Tibial nerve (tissue), 4 donors: ENCODE measurements at regions not wholly inside any gene's neighbourhood (a gene's known extent, or its start where the extent isn't known, plus 50 kb on each side); places are given as distances from the start of the nearest gene placed in this dataset.
"Not testable (repeated sequence)": the region's sequence is repeated elsewhere in the genome, so short reads cannot be mapped to it uniquely, and the experiment has no call there.

ENCODE experiments used
- EP300 ChIP-seq, 2 donors: sonication (generic); formaldehyde crosslinking; IDR thresholded peaks; one replicate each; pipeline ENCODE4 v1.6.1; 2017; ENCODE audit warnings: antibody characterized with exemption in 2 of 2, mild to moderate bottlenecking in 1 of 2
- POLR2A ChIP-seq, 2 donors: fragments of 450-650 bp; IDR thresholded peaks; one replicate each; pipeline ENCODE4 v1.6.1; 2017; ENCODE audit warnings: antibody characterized with exemption in 2 of 2, mild to moderate bottlenecking in 2 of 2, moderate library complexity in 2 of 2
- TF ChIP-seq, protein P1 (sequence below), 5 experiments: fragments of 200-600 bp in 3 of 5; fragments of 450-650 bp in 2 of 5; sonication (generic) in 3 of 5; IDR thresholded peaks; one replicate each; pipeline ENCODE4 v1.5.1; 2016 to 2019; ENCODE audit warnings: antibody characterized with exemption in 5 of 5, mild to moderate bottlenecking in 3 of 5, moderate library complexity in 2 of 5

DNA sequence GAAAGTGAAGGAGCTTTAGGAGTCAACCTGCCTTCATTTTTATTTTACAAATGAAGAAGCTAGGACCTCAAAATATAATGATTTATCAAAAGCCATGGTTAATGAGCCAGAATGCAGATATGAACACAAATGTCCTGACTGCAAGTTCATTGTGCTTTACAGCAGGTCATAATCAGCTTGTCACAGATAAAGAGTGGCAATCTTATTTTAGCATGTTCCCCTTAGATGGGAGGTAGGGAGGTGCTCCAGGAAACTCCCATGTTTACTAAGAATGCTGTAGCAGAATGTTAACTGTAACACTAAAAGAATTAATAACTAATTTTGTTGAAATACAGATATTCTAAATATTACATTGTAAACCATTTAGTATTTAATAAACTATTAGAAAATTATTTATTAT lies 165.0 kb upstream of the FOLH1 start:
- TF ChIP-seq, protein P1, sequence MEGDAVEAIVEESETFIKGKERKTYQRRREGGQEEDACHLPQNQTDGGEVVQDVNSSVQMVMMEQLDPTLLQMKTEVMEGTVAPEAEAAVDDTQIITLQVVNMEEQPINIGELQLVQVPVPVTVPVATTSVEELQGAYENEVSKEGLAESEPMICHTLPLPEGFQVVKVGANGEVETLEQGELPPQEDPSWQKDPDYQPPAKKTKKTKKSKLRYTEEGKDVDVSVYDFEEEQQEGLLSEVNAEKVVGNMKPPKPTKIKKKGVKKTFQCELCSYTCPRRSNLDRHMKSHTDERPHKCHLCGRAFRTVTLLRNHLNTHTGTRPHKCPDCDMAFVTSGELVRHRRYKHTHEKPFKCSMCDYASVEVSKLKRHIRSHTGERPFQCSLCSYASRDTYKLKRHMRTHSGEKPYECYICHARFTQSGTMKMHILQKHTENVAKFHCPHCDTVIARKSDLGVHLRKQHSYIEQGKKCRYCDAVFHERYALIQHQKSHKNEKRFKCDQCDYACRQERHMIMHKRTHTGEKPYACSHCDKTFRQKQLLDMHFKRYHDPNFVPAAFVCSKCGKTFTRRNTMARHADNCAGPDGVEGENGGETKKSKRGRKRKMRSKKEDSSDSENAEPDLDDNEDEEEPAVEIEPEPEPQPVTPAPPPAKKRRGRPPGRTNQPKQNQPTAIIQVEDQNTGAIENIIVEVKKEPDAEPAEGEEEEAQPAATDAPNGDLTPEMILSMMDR (IDR thresholded peaks at IDR 0.05), result not testable (repeated sequence)
- not testable (repeated sequence) for TF ChIP-seq POLR2A, EP300 (IDR thresholded peaks at IDR 0.05)
